ENCODE measurements at regions not wholly inside any gene's neighbourhood (a gene's known extent, or its start where the extent isn't known, plus 50 kb on each side); places are given as distances from the start of the nearest gene placed in this dataset.

DNA sequence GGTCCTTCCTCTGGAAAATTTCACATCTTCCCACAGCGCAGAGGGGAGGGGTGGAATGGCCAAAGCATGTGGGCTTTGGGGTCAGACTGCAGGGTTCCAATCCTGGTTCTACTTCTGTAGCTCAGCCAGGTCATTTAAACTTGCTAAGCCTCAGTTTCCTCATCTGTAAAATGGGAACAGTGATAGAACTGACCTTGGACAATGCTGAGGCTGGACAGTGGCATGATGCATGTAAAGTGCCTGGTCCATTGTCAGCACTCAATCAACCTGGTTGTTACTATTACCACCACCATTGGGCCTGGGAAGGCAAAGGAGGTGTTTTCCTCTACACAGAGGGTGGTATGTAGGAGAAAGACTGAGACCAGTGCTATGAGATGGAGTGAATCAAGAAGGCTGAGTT, 162.8 kb downstream of the VRK1 start:
- POLR2A ChIA-PET = no interaction called here
- H3K4me3 ChIP-seq (ENCODE audit: low read depth, low read length) = no peak overlapping the region
- no peak for DNase-seq (ENCODE audit: low read depth, low spot score)
- TF ChIP-seq CTCF (IDR thresholded peaks at IDR 0.05; ENCODE audit: insufficient read depth, low read length, missing control alignments) = no peak
- CTCF ChIA-PET = no interaction called here

DNA sequence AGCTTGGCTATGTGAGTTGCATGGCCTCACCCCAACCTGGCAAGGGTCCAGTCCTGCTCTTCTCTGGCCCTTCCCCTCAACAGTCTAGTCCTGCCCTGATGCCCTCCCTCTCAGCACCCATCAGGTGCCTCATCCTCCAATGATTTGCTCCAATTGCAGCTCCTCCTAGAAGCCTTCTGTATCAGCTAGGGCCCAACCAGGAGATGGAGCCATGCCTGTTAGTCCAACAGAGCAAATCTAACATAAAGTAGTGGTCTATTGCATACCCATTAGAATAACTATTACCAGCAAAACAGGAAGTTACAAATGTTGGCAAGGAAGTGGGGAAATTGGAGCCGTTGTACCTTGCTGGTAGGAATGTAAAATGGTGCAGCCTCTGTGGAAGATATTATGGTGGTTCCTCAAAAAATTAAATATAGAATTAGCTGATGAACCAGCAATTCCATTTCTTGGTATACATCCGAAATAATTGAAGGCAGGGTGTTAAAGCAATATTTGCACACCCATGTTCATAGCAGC, 163.5 kb downstream of the VRK1 start:
- no peak for TF ChIP-seq CTCF (IDR thresholded peaks at IDR 0.05; ENCODE audit: insufficient read depth, low read length, missing control alignments)
- ChIA-PET POLR2A (no interaction called here), CTCF (no interaction called here)
- DNase-seq (ENCODE audit: low read depth, low spot score) = no peak
- H3K4me3 ChIP-seq (ENCODE audit: low read depth, low read length) = no peak overlapping the region

DNA sequence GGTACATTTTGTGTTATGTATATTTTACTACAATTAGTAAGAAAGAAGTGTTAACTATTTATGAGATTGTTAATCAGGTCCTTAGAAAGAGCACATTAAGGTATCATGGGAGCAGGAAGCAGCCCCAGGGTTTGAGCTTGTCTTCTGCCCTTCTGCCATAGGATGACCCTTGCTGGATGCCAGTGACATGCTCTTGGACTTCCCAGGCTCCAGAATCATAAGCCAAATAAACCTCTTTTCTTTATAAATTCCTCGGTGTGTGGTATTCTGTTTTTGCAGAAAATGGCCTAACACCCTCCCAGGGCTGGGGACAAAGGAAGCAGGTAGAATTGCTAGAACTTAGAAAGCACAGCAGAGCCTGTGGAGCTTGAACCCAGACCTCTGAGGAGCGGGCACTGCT, 164.7 kb downstream of the VRK1 start:
- no peak overlapping the region for H3K4me3 ChIP-seq (ENCODE audit: low read depth, low read length)
- ChIA-PET POLR2A (no interaction called here), CTCF (no interaction called here)
- TF ChIP-seq CTCF (IDR thresholded peaks at IDR 0.05; ENCODE audit: insufficient read depth, low read length, missing control alignments) = no peak
- no peak for DNase-seq (ENCODE audit: low read depth, low spot score)

- DNase-seq (ENCODE audit: low read depth, low spot score) = no peak
- ChIA-PET POLR2A (no interaction called here), CTCF (no interaction called here)
- TF ChIP-seq CTCF (IDR thresholded peaks at IDR 0.05; ENCODE audit: insufficient read depth, low read length, missing control alignments) = no peak
- H3K4me3 ChIP-seq (ENCODE audit: low read depth, low read length) = no peak overlapping the region
These were observed 165.2 kb downstream of the VRK1 start for GRCh38 chr14:96962337-96962736.

- CTCF ChIA-PET = no interaction called here
- POLR2A ChIA-PET = no interaction called here
- H3K4me3 ChIP-seq (ENCODE audit: low read depth, low read length) = no peak overlapping the region
- no peak for TF ChIP-seq CTCF (IDR thresholded peaks at IDR 0.05; ENCODE audit: insufficient read depth, low read length, missing control alignments)
- DNase-seq (ENCODE audit: low read depth, low spot score) = no peak
These were observed 167.7 kb downstream of the VRK1 start for GRCh38 chr14:96964726-96965415.

DNA sequence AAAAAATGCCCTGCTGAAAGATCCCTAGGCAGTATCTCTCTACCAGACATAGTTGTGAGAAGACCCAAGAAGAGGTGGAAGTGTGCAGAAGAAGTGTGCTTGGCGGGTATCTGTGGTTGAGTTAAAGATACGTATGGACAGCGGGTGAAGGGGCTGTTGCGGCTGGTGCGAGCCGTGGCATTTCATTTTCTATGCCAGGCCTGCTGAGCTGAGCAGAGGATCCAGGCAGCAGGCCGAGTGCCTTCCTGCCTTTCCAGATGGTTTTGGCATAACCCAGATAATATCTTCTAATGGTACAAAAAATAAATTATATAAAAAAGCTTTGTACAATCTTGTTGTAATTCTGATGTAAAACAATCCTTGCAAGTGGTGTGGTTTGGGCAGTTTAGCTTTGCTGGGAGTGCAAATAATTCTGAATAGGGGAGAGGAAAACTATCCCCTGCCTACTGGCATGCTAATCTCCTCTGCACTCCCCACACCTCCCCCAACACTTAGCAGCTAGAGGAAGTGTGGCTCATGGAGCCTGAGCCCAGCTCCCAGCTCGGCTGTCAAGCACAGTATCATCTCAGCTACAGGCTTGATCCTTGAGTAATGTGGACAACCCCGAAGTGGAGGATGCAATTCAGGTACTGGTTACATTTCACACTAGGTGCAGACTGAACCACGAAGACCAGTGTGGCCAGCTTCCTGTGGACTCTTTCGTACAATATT, 168.9 kb downstream of the VRK1 start:
- DNase-seq (ENCODE audit: low read depth, low spot score) = no peak
- TF ChIP-seq CTCF (IDR thresholded peaks at IDR 0.05; ENCODE audit: insufficient read depth, low read length, missing control alignments) = no peak
- H3K4me3 ChIP-seq (ENCODE audit: low read depth, low read length) = no peak overlapping the region
- ChIA-PET CTCF (no interaction called here), POLR2A (no interaction called here)

Measured in AG04449 (cell line).